ENCODE measurements at regions not wholly inside any gene's neighbourhood (a gene's known extent, or its start where the extent isn't known, plus 50 kb on each side); places are given as distances from the start of the nearest gene placed in this dataset.
A peak's percentile ranks its signal among the peaks of the same experiment; 100 is the strongest.

- peak; percentile 11 to 19 for DNase-seq
- H3K27ac ChIP-seq (ENCODE audit: low read length), result no peak overlapping the region
- H3K27me3 ChIP-seq (ENCODE audit: control insufficient read depth, insufficient read depth, low read length), result peaks cover 2% of the 10 kb centered on the region
- 13% methylated on average over 1 of the region's 3 CpGs for WGBS (ENCODE audit: insufficient coverage, low lambda C conversion rate)
- H3K36me3 ChIP-seq (ENCODE audit: control insufficient read depth, insufficient read depth, low read length), result no peaks in the 10 kb centered on the region
- no peaks in the 10 kb centered on the region for H3K4me1 ChIP-seq (ENCODE audit: control insufficient read depth, insufficient read depth, low read length)
- no peaks in the 10 kb centered on the region for H3K9me3 ChIP-seq (ENCODE audit: control insufficient read depth, low read depth, low read length)
- H3K4me3 ChIP-seq (ENCODE audit: low read length), result no peak overlapping the region
These were observed 117.1 kb upstream of the EEF1E1 start for GRCh38 chr6:8219352-8219943.

DNA sequence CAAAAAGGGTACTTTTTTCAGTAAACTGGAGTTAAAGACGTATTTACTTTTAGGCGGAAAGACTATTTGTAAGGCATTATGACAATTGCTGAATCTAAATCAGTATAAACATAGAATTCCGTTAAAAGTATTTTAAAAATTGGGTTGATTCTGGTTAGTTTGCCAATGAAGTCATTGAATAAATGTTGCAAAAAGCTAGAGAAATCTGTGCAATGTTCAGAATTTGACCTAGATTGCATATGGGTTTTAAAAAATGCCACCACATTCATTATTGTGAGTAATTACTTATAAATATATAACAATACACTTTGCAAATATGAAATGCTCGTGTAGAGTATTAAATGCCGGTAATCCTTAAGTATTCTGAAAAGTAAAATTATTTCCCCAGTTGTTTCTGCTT, 116.5 kb upstream of the EEF1E1 start:
- H3K36me3 ChIP-seq (ENCODE audit: control insufficient read depth, insufficient read depth, low read length), result no peaks in the 10 kb centered on the region
- WGBS (ENCODE audit: insufficient coverage, low lambda C conversion rate), result 63% methylated on average over 5 of the region's 5 CpGs
- H3K27me3 ChIP-seq (ENCODE audit: control insufficient read depth, insufficient read depth, low read length), result peaks cover 2% of the 10 kb centered on the region

DNA sequence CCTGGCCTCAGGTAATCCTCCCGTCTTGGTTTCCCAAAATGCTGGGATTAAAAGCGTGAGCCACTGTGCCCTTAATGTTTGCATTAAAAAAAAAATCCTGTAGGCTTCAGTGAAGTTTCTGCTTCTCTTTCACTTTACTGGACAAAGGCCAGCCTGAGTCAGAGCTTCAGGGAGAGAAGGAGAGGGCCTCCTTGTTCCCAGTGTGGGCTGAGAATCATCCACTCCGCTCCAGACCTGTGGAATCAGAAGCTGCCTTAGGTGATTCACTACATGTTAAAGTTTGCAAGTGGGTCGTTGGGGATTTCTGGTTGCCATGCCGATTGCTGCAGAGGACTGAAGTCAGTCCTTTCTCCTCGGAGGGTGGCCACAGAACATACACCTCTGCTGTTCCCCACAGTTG, 113.3 kb upstream of the EEF1E1 start:
- H3K9me3 ChIP-seq (ENCODE audit: control insufficient read depth, low read depth, low read length), result no peaks in the 10 kb centered on the region
- H3K27ac ChIP-seq (ENCODE audit: low read length), result no peak overlapping the region
- WGBS (ENCODE audit: insufficient coverage, low lambda C conversion rate), result no CpG with 5 or more reads among the region's 6 CpGs
- H3K4me1 ChIP-seq (ENCODE audit: control insufficient read depth, insufficient read depth, low read length), result no peaks in the 10 kb centered on the region
- H3K4me3 ChIP-seq (ENCODE audit: low read length), result no peak overlapping the region
- peaks cover 2% of the 10 kb centered on the region for H3K27me3 ChIP-seq (ENCODE audit: control insufficient read depth, insufficient read depth, low read length)
- DNase-seq, result no peak
- no peaks in the 10 kb centered on the region for H3K36me3 ChIP-seq (ENCODE audit: control insufficient read depth, insufficient read depth, low read length)

More for the DNA sequence above, 116.5 kb upstream of the EEF1E1 start:
- Histone ChIP-seq H3K27ac (ENCODE audit: low read length) (no peak overlapping the region), H3K4me3 (ENCODE audit: low read length) (no peak overlapping the region), H3K9me3 (ENCODE audit: control insufficient read depth, low read depth, low read length) (no peaks in the 10 kb centered on the region), H3K4me1 (ENCODE audit: control insufficient read depth, insufficient read depth, low read length) (no peaks in the 10 kb centered on the region)
- no peak for DNase-seq

DNA sequence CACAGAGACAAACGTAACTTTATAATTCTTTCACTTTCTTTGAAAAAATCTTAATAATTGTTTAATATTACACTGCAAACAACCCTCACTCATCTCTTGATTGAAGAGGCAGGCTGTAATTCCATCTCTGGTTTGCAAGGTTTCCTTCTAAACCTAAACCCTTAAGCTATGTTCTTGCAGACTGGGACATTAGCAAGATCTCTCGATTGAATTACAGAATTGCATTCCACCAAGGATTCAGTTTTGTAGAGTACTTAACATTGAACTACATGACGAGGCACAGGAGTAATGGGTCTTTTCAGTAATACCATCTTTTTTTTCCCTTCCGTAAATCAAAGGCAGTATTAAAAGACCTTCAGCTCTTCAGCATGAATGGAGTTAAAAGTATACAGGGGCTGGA, 111.6 kb upstream of the EEF1E1 start:
- no peak for DNase-seq
- H3K4me1 ChIP-seq (ENCODE audit: control insufficient read depth, insufficient read depth, low read length), result no peaks in the 10 kb centered on the region
- WGBS (ENCODE audit: insufficient coverage, low lambda C conversion rate), result 88% methylated on average over 4 of the region's 4 CpGs

GRCh38 chr6:8212720-8213434, 110.5 kb upstream of the EEF1E1 start:
- H3K4me1 ChIP-seq (ENCODE audit: control insufficient read depth, insufficient read depth, low read length), result no peaks in the 10 kb centered on the region
- H3K4me3 ChIP-seq (ENCODE audit: low read length), result no peak overlapping the region

More for the DNA sequence above, 111.6 kb upstream of the EEF1E1 start:
- Histone ChIP-seq H3K36me3 (ENCODE audit: control insufficient read depth, insufficient read depth, low read length) (no peaks in the 10 kb centered on the region), H3K4me3 (ENCODE audit: low read length) (no peak overlapping the region), H3K27me3 (ENCODE audit: control insufficient read depth, insufficient read depth, low read length) (peaks cover 2% of the 10 kb centered on the region), H3K27ac (ENCODE audit: low read length) (no peak overlapping the region), H3K9me3 (ENCODE audit: control insufficient read depth, low read depth, low read length) (no peaks in the 10 kb centered on the region)

GRCh38 chr6:8207869-8208191, 105.5 kb upstream of the EEF1E1 start:
- Histone ChIP-seq H3K9me3 (ENCODE audit: control insufficient read depth, low read depth, low read length) (no peaks in the 10 kb centered on the region), H3K27me3 (ENCODE audit: control insufficient read depth, insufficient read depth, low read length) (peaks cover 2% of the 10 kb centered on the region)
- WGBS (ENCODE audit: insufficient coverage, low lambda C conversion rate), result no CpG with 5 or more reads among the region's 1 CpG

More at GRCh38 chr6:8212720-8213434, 110.5 kb upstream of the EEF1E1 start:
- Histone ChIP-seq H3K36me3 (ENCODE audit: control insufficient read depth, insufficient read depth, low read length) (no peaks in the 10 kb centered on the region), H3K27me3 (ENCODE audit: control insufficient read depth, insufficient read depth, low read length) (peaks cover 2% of the 10 kb centered on the region), H3K27ac (ENCODE audit: low read length) (no peak overlapping the region), H3K9me3 (ENCODE audit: control insufficient read depth, low read depth, low read length) (no peaks in the 10 kb centered on the region)
- DNase-seq, result no peak
- WGBS (ENCODE audit: insufficient coverage, low lambda C conversion rate), result 100% methylated on average over 1 of the region's 2 CpGs

DNA sequence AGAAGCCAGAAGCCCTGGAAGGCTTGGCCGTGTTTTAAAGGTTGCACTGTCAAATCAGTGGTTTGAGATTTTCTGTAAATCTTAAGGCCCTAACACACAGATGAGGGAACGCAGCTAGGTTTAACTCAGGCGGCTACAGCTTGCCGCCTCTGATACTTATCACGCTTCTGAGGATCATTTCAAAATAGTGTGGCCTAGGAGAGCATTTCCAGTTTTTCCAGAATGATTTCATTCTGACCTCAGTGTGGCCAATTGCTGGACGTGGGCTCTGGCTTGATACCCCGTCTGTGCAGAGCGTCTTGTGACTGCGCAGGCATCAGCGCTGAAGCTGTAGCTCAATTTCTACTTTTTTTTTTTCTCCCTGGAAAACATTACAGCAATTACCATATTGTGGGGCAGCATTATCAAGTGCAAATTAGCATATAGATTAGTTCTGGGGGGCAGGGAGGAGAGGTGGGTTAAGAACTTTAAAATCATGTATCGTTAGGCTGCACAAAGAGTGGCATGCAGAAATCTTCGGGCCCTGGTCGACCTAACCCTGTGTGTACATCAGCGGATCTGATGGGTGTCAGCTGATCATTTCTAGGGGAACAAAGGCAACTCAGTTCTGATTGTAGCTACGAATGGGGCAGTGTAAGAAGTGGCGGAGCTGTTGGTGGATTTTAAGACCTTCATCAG, 105.0 kb upstream of the EEF1E1 start:
- no CpG with 5 or more reads among the region's 16 CpGs for WGBS (ENCODE audit: insufficient coverage, low lambda C conversion rate)
- no peak for DNase-seq
- Histone ChIP-seq H3K36me3 (ENCODE audit: control insufficient read depth, insufficient read depth, low read length) (no peaks in the 10 kb centered on the region), H3K4me3 (ENCODE audit: low read length) (no peak overlapping the region), H3K27me3 (ENCODE audit: control insufficient read depth, insufficient read depth, low read length) (peaks cover 2% of the 10 kb centered on the region), H3K4me1 (ENCODE audit: control insufficient read depth, insufficient read depth, low read length) (no peaks in the 10 kb centered on the region), H3K9me3 (ENCODE audit: control insufficient read depth, low read depth, low read length) (no peaks in the 10 kb centered on the region), H3K27ac (ENCODE audit: low read length) (no peak overlapping the region)

More at GRCh38 chr6:8207869-8208191, 105.5 kb upstream of the EEF1E1 start:
- H3K4me3 ChIP-seq (ENCODE audit: low read length), result no peak overlapping the region
- DNase-seq, result no peak
- H3K27ac ChIP-seq (ENCODE audit: low read length), result no peak overlapping the region
- H3K4me1 ChIP-seq (ENCODE audit: control insufficient read depth, insufficient read depth, low read length), result no peaks in the 10 kb centered on the region
- no peaks in the 10 kb centered on the region for H3K36me3 ChIP-seq (ENCODE audit: control insufficient read depth, insufficient read depth, low read length)

DNA sequence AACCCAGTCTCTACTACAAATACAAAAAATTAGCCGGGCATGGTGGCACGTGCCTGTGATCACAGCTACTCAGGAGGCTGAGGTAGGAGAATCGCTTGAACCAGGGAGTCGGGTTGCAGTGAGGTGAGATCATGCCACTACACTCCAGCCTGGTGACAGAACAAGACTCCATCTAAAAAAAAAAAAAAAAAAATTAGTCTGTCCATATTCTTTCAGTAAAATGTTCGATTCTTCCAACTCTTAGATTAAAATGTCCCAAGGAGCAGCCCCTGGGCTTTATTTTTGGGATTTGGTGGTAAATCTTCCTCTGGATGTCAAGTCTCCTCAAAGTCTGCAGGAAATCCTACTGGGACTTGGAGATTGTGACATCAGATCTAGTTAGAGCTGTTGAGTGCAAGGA, 101.0 kb upstream of the EEF1E1 start:
- no peak overlapping the region for H3K27ac ChIP-seq (ENCODE audit: low read length)
- no peaks in the 10 kb centered on the region for H3K9me3 ChIP-seq (ENCODE audit: control insufficient read depth, low read depth, low read length)
- H3K27me3 ChIP-seq (ENCODE audit: control insufficient read depth, insufficient read depth, low read length), result peaks cover 4% of the 10 kb centered on the region
- no peak overlapping the region for H3K4me3 ChIP-seq (ENCODE audit: low read length)
- DNase-seq, result no peak
- H3K4me1 ChIP-seq (ENCODE audit: control insufficient read depth, insufficient read depth, low read length), result no peaks in the 10 kb centered on the region
- H3K36me3 ChIP-seq (ENCODE audit: control insufficient read depth, insufficient read depth, low read length), result no peaks in the 10 kb centered on the region
- 90% methylated on average over 2 of the region's 5 CpGs for WGBS (ENCODE audit: insufficient coverage, low lambda C conversion rate)

- no CpG with 5 or more reads among the region's 5 CpGs for WGBS (ENCODE audit: insufficient coverage, low lambda C conversion rate)
These were observed 99.3 kb upstream of the EEF1E1 start for GRCh38 chr6:8201679-8202078.

DNA sequence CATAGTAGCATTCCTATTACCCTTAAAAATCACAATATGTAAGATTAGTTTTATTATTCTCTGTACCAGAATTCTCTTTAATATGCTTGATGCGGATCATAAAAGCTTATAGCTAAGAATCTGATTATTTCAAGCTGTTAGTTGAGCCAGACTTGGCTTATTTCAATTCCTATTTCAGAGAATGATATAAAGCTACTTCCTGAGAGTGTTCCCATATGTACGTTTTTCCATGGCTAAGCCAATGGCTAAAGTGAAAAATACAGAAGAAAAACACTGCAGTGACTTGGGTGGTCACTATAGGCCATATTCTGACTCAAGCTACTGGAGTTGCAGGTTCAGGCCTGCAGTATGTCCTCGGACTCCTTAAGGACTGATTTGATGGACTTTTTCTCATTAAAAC, 97.9 kb upstream of the EEF1E1 start:
- H3K4me3 ChIP-seq (ENCODE audit: low read length), result no peak overlapping the region
- no peaks in the 10 kb centered on the region for H3K36me3 ChIP-seq (ENCODE audit: control insufficient read depth, insufficient read depth, low read length)
- H3K4me1 ChIP-seq (ENCODE audit: control insufficient read depth, insufficient read depth, low read length), result no peaks in the 10 kb centered on the region
- WGBS (ENCODE audit: insufficient coverage, low lambda C conversion rate), result 80% methylated on average over 1 of the region's 3 CpGs
- H3K27ac ChIP-seq (ENCODE audit: low read length), result no peak overlapping the region
- peaks cover 4% of the 10 kb centered on the region for H3K27me3 ChIP-seq (ENCODE audit: control insufficient read depth, insufficient read depth, low read length)
- no peaks in the 10 kb centered on the region for H3K9me3 ChIP-seq (ENCODE audit: control insufficient read depth, low read depth, low read length)
- no peak for DNase-seq

More at GRCh38 chr6:8201679-8202078, 99.3 kb upstream of the EEF1E1 start:
- Histone ChIP-seq H3K36me3 (ENCODE audit: control insufficient read depth, insufficient read depth, low read length) (no peaks in the 10 kb centered on the region), H3K9me3 (ENCODE audit: control insufficient read depth, low read depth, low read length) (no peaks in the 10 kb centered on the region), H3K27me3 (ENCODE audit: control insufficient read depth, insufficient read depth, low read length) (peaks cover 4% of the 10 kb centered on the region), H3K4me3 (ENCODE audit: low read length) (no peak overlapping the region), H3K4me1 (ENCODE audit: control insufficient read depth, insufficient read depth, low read length) (no peaks in the 10 kb centered on the region), H3K27ac (ENCODE audit: low read length) (no peak overlapping the region)
- no peak for DNase-seq

All from large intestine (tissue), 3 donors.